ENCODE measurements at regions not wholly inside any gene's neighbourhood (a gene's known extent, or its start where the extent isn't known, plus 50 kb on each side); places are given as distances from the start of the nearest gene placed in this dataset.
"Not testable (repeated sequence)": the region's sequence is repeated elsewhere in the genome, so short reads cannot be mapped to it uniquely, and the experiment has no call there.

- no peak for DNase-seq (ENCODE audit: low read depth)
- no peak for TF ChIP-seq CTCF (IDR thresholded peaks at IDR 0.05; ENCODE audit: control insufficient read depth, extremely low read depth, insufficient read depth)
- no peak overlapping the region for H3K4me3 ChIP-seq (ENCODE audit: low read depth, low read length)
These were observed 299.0 kb downstream of the MYCN start for GRCh38 chr2:16239296-16239850.

- no peak for TF ChIP-seq CTCF (IDR thresholded peaks at IDR 0.05; ENCODE audit: control insufficient read depth, extremely low read depth, insufficient read depth)
- H3K4me3 ChIP-seq (ENCODE audit: low read depth, low read length), result no peak overlapping the region
- DNase-seq (ENCODE audit: low read depth), result no peak
These were observed 298.4 kb downstream of the MYCN start for GRCh38 chr2:16238786-16239185.

- H3K4me3 ChIP-seq (ENCODE audit: low read depth, low read length), result no peak overlapping the region
- no peak for TF ChIP-seq CTCF (IDR thresholded peaks at IDR 0.05; ENCODE audit: control insufficient read depth, extremely low read depth, insufficient read depth)
- DNase-seq (ENCODE audit: low read depth), result no peak
These were observed 297.8 kb downstream of the MYCN start for GRCh38 chr2:16238001-16238761.

GRCh38 chr2:16235747-16236146 is 295.4 kb downstream of the MYCN start:
- no peak for DNase-seq (ENCODE audit: low read depth)
- no peak for TF ChIP-seq CTCF (IDR thresholded peaks at IDR 0.05; ENCODE audit: control insufficient read depth, extremely low read depth, insufficient read depth)
- H3K4me3 ChIP-seq (ENCODE audit: low read depth, low read length), result no peak overlapping the region

- DNase-seq (ENCODE audit: low read depth); H3K4me3 ChIP-seq (ENCODE audit: low read depth, low read length): not testable (repeated sequence)
These were observed 294.9 kb downstream of the MYCN start for GRCh38 chr2:16235291-16235690.

- no peak for TF ChIP-seq CTCF (IDR thresholded peaks at IDR 0.05; ENCODE audit: control insufficient read depth, extremely low read depth, insufficient read depth)
- no peak for DNase-seq (ENCODE audit: low read depth)
- H3K4me3 ChIP-seq (ENCODE audit: low read depth, low read length), result no peak overlapping the region
These were observed 288.6 kb downstream of the MYCN start for GRCh38 chr2:16228951-16229350.

- no peak overlapping the region for H3K4me3 ChIP-seq (ENCODE audit: low read depth, low read length)
- no peak for TF ChIP-seq CTCF (IDR thresholded peaks at IDR 0.05; ENCODE audit: control insufficient read depth, extremely low read depth, insufficient read depth)
- DNase-seq (ENCODE audit: low read depth), result no peak
These were observed 288.1 kb downstream of the MYCN start for GRCh38 chr2:16228471-16228870.

Measured in LNCaP clone FGC (cell line).